ENCODE measurements at regions not wholly inside any gene's neighbourhood (a gene's known extent, or its start where the extent isn't known, plus 50 kb on each side); places are given as distances from the start of the nearest gene placed in this dataset.

GRCh38 chr10:4194231-4194630 is 409.2 kb upstream of the KLF6 start:
- no peak overlapping the region for H2AFZ ChIP-seq
- H3K4me1 ChIP-seq (replicated peaks; ENCODE audit: insufficient read depth): no peaks in the 10 kb centered on the region
- TF ChIP-seq EZH2 (IDR thresholded peaks at IDR 0.05; ENCODE audit: low read depth) (no peak), CTCF (conservative IDR thresholded peaks at IDR 0.05) (no peak)
- DNase-seq: no peak
- no peaks in the 10 kb centered on the region for H3F3A ChIP-seq (ENCODE audit: insufficient read depth, low read depth)
- CTCF ChIA-PET: no interaction called here
- BruUV-seq (replicated peaks): no TSS peak
- no peaks in the 10 kb centered on the region for H3K79me2 ChIP-seq (ENCODE audit: low read depth)
- H3K4me2 ChIP-seq: no peak overlapping the region
- POLR2A ChIA-PET (ENCODE audit: unreplicated experiment): no interaction called here
- H4K20me1 ChIP-seq (ENCODE audit: insufficient read depth): no peaks in the 10 kb centered on the region
- H3K27me3 ChIP-seq (ENCODE audit: insufficient read depth, low read depth): no peaks in the 10 kb centered on the region
- H3K27ac ChIP-seq: no peak overlapping the region
- no peaks in the 10 kb centered on the region for H3K36me3 ChIP-seq (ENCODE audit: low read depth)
- no peaks in the 10 kb centered on the region for H3K9me2 ChIP-seq (ENCODE audit: insufficient read depth)
- intact Hi-C loops (cut with micrococcal nuclease; ENCODE audit: unreplicated experiment): no loop called here
- H3K9me3 ChIP-seq (ENCODE audit: insufficient read depth, low read depth): no peaks in the 10 kb centered on the region
- H3K4me3 ChIP-seq: no peak overlapping the region

GRCh38 chr10:4191894-4192293 is 406.9 kb upstream of the KLF6 start:
- no peak overlapping the region for H2AFZ ChIP-seq
- no peaks in the 10 kb centered on the region for H3F3A ChIP-seq (ENCODE audit: insufficient read depth, low read depth)
- ChIA-PET CTCF (no interaction called here), POLR2A (ENCODE audit: unreplicated experiment) (no interaction called here)
- TF ChIP-seq CTCF (conservative IDR thresholded peaks at IDR 0.05) (no peak), EZH2 (IDR thresholded peaks at IDR 0.05; ENCODE audit: low read depth) (no peak)
- no peak overlapping the region for H3K4me2 ChIP-seq
- no peak overlapping the region for H3K27ac ChIP-seq
- H3K9me2 ChIP-seq (ENCODE audit: insufficient read depth): no peaks in the 10 kb centered on the region
- no peak overlapping the region for H3K4me3 ChIP-seq
- H4K20me1 ChIP-seq (ENCODE audit: insufficient read depth): no peaks in the 10 kb centered on the region
- H3K79me2 ChIP-seq (ENCODE audit: low read depth): no peaks in the 10 kb centered on the region
- no peaks in the 10 kb centered on the region for H3K27me3 ChIP-seq (ENCODE audit: insufficient read depth, low read depth)
- intact Hi-C loops (cut with micrococcal nuclease; ENCODE audit: unreplicated experiment): no loop called here
- no peaks in the 10 kb centered on the region for H3K36me3 ChIP-seq (ENCODE audit: low read depth)
- no peaks in the 10 kb centered on the region for H3K9me3 ChIP-seq (ENCODE audit: insufficient read depth, low read depth)
- no peaks in the 10 kb centered on the region for H3K4me1 ChIP-seq (replicated peaks; ENCODE audit: insufficient read depth)
- no TSS peak for BruUV-seq (replicated peaks)
- no peak for DNase-seq

- Histone ChIP-seq H3K9me2 (ENCODE audit: insufficient read depth) (no peaks in the 10 kb centered on the region), H2AFZ (no peak overlapping the region), H3K36me3 (ENCODE audit: low read depth) (no peaks in the 10 kb centered on the region), H4K20me1 (ENCODE audit: insufficient read depth) (no peaks in the 10 kb centered on the region), H3K27ac (no peak overlapping the region), H3K27me3 (ENCODE audit: insufficient read depth, low read depth) (no peaks in the 10 kb centered on the region), H3K4me3 (no peak overlapping the region), H3F3A (ENCODE audit: insufficient read depth, low read depth) (no peaks in the 10 kb centered on the region), H3K9me3 (ENCODE audit: insufficient read depth, low read depth) (no peaks in the 10 kb centered on the region), H3K79me2 (ENCODE audit: low read depth) (no peaks in the 10 kb centered on the region), H3K4me1 (replicated peaks; ENCODE audit: insufficient read depth) (no peaks in the 10 kb centered on the region), H3K4me2 (no peak overlapping the region)
- ChIA-PET CTCF (no interaction called here), POLR2A (ENCODE audit: unreplicated experiment) (no interaction called here)
- no TSS peak for BruUV-seq (replicated peaks)
- intact Hi-C loops (cut with micrococcal nuclease; ENCODE audit: unreplicated experiment): no loop called here
- TF ChIP-seq EZH2 (IDR thresholded peaks at IDR 0.05; ENCODE audit: low read depth): no peak
- no peak for TF ChIP-seq CTCF (conservative IDR thresholded peaks at IDR 0.05)
- peak in 1 of 2 experiments; percentile 29 for DNase-seq
These were observed 406.3 kb upstream of the KLF6 start for GRCh38 chr10:4191354-4191753.
